ENCODE measurements at regions not wholly inside any gene's neighbourhood (a gene's known extent, or its start where the extent isn't known, plus 50 kb on each side); places are given as distances from the start of the nearest gene placed in this dataset.

DNA sequence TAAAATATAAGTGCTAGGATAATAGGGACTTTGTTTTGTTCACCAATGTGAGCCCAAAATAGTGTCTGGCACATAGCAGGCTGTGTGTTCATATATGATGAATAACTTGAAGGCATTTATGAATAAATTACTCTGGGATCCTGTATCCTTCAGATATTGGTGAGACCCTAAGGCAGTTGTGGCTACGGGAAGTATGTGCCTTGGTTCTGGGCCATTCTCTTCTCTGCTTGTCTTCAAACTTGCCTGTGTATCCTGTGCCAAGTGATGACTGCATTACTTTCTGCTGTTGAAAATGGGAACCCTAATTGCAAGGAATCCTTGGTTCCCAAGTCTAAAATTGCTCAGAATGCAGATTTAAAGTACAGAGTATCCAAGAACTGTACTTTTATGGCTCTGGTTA is 67.6 kb upstream of the KTN1 start:
- TF ChIP-seq CTCF (optimal IDR thresholded peaks at IDR 0.05 in 1 of 3, IDR thresholded peaks at IDR 0.05 in 1 of 3, conservative IDR thresholded peaks at IDR 0.05 in 1 of 3; ENCODE audit: extremely low read depth in 1 of 3, insufficient read depth in 2 of 3, low read length in 3 of 3), result no peak
- no peak for TF ChIP-seq EZH2 (IDR thresholded peaks at IDR 0.05; ENCODE audit: low read length)
